ENCODE measurements at regions not wholly inside any gene's neighbourhood (a gene's known extent, or its start where the extent isn't known, plus 50 kb on each side); places are given as distances from the start of the nearest gene placed in this dataset.
"Not testable (repeated sequence)": the region's sequence is repeated elsewhere in the genome, so short reads cannot be mapped to it uniquely, and the experiment has no call there.

GRCh38 chr3:74415731-74416130 is 198.7 kb downstream of the CNTN3 start:
- no peak for DNase-seq

DNA sequence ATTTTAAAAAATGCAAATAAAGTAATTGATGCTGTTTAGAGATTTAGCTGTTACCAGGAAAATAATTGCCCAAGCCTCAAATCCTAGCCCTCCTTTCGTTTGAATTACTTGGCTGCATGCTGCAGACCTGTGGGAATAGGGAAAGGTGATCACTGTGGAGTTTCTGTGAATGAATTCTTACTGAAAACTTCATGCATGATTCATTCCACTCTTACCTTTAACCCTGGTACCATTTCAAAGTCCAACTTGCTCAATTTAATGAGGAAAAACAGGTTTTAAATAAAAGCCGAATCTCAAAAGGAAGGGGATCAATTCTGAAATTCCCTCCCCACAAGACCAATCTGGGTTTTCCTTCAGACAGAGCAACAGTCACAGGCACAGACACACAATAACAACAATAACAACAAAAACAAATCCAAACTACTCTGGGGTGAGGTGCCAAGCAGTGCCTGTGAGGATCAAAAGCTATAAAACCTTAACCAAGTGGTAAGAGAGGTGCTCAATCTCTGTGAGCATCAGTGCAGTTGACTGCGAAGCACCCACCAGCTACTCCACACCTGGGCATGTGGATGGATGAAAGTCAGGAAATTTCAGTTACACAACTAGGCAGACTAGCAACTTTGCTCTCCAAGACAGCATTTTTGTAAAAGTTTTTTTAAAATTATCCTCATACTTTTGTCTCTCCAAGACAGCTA is 200.8 kb downstream of the CNTN3 start:
- DNase-seq, result no peak

DNA sequence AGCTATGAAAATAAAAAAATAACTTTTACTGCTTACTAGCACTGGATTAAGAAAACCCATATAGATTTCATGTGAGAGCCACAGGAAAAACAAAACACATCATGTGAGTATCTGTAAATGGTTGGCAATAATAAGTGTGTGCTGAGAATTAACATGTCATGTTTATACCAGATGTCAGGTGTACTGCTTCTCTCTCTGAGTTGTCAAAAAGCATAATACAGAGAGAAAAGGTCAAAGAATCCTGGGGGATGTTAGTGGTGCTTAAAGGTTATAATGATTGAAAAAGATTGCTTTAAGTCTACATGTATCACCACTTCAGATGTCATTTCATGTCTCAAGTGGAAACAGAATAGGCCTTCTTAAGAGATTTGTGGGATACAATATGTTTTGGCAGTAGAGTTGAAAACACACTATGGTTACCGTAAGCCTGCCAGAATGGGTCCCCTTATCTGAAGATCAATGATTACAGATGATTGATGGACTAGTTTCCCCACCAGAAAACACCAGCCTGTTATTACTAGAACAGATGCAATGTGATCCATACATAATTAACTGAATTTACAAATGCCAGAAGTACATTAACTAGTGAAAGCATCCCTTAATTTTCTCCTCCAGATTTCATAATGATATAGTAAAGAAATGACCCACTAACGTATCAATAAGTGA is 204.1 kb downstream of the CNTN3 start:
- no peak for DNase-seq

DNA sequence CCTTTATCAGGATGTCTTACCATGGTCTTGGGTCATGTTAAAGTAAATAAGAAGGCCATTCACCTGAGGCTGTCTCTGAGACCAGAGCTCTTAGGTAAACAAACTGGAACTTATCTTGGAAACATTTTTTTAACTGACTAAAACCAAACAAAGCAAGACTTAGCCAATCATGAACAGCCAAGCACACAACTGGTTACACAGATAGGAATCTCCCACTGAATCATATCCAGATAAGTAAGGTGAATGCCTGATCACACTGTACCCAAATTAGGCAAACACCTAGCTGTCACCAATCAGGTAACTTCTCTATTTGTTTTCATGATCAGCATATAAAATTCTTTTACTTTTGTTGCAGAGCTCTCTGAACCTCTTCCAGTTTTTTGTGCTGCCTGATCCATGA is 205.4 kb downstream of the CNTN3 start:
- DNase-seq, result no peak

- no peak for DNase-seq
Measured at GRCh38 chr3:74403307-74403706, 211.2 kb downstream of the CNTN3 start.

- DNase-seq, result no peak
Measured at GRCh38 chr3:74402821-74403220, 211.6 kb downstream of the CNTN3 start.

DNA sequence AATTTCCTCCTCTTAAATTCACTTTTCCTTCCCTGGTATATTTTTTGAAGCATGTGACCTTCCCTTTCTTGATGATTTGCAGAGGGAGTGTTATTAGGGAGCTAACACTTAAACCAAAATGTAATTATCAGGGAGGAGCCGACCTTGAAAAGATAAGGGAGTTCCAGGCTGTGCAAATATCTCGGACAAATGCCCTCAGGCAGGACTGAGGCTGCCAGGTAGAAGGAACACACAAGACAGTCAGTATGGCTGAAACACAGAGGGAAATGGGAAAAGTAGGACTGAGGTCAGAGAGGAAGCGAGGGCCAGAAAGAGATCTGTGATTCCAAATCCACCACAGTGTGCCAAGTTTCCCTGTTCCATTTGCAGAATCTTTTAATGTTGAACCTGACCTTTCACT is 221.0 kb downstream of the CNTN3 start:
- no peak for DNase-seq

DNA sequence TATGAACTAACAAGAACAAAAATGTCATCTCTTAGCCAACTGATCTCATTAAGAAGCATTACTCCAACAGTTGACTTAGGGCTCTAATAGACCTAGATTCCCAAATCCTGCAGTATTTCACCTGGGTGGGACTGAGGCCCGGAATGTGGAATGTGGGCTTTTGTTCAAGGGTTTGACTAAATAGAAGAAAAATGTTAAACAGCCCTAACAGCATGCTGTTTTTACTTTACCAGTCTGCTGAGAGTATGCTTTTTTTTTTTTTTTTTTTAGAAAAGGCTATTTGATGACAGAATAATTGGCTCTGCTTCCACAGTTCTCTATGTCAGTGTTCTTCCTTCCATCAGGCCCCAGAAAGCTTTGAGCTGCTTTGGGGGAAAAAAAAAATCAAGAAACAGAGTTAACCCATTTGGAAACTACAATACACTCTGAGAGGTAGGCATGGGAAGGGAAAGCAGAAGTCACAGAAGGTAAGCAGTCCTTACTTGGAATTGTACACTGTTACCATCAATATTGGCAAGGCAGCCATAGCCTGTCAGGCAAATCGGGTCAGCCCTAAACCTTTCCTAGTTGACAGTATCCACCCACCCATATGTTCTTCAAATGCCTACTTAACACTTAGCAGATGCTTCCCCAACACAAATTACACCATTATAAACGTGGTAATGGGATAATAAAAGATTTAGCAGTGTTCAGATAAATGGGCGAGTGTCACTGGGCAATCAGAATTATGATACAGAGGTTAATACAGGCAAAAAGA is 224.2 kb downstream of the CNTN3 start:
- DNase-seq, result no peak

DNA sequence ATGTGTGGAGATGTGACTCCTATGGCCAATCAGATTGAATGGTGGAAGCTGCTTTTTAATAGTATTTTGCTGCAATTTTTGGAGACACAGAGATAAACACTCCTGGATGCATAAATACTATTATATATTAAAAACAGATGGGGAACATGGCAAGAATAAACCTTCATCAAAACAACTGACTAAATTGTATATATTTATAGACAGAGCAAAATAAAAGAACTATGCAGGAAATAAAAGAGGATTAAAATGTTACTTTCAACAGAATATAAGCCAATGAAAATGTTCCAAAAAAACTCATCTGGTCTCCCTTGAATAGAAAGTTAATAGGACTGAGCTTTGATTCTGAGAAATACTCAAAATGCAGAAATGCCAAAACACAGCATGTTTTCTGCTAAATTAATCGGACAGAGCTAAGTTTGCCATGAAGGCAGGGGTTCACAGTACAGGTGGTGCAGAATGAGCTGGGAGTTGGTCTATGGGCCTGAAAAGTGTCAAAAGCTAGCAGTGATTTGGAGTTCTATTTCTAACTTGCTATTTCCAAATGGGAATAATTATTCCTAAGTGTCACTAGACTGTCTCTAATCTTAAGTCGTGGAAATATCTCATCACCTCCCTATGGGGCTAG is 227.2 kb downstream of the CNTN3 start:
- no peak for DNase-seq

- DNase-seq, result no peak
Measured at GRCh38 chr3:74384159-74384558, 230.3 kb downstream of the CNTN3 start.

- DNase-seq, result no peak
Measured at GRCh38 chr3:74377669-74378068, 236.8 kb downstream of the CNTN3 start.

DNA sequence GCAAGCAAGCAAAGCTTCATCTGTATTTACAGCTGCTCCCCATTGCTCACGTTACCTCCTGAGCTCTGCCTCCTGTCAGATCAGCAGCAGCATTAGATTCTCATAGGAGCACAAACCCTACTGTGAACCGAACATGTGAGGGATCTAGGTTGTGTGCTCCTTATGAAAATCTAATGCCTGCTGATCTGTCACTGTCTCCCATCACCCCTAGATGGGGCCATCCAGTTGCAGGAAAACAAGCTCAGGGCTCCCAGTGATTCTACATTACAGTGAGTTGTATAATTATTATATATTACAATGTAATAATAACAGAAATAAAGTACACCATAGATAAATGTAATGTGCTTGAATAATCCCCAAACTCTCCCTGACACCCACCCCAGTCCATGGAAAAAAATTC is 238.1 kb downstream of the CNTN3 start:
- not testable (repeated sequence) for DNase-seq

- DNase-seq, result no peak
Measured at GRCh38 chr3:74375653-74376052, 238.8 kb downstream of the CNTN3 start.

- no peak for DNase-seq
Measured at GRCh38 chr3:74372743-74373142, 241.7 kb downstream of the CNTN3 start.

GRCh38 chr3:74370342-74370741 is 244.1 kb downstream of the CNTN3 start:
- no peak for DNase-seq

DNA sequence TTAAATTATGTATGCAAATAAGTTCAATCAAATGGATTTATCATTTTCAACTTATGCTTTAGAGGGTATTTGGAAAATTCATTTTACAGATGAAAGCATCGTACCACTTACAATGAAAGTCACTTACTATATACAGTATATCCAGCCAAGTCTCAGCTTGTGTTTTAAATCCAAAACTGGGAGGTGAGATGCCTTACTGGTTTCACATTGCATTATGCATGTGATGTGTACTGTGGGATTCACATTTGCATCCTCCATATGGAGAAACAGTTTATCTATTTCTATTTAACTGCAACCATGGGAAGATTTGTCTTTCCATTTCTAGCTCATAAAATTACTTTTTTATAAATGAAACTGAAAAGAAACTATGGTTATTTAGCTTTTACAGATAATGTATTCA is 248.1 kb downstream of the CNTN3 start:
- DNase-seq, result no peak

DNA sequence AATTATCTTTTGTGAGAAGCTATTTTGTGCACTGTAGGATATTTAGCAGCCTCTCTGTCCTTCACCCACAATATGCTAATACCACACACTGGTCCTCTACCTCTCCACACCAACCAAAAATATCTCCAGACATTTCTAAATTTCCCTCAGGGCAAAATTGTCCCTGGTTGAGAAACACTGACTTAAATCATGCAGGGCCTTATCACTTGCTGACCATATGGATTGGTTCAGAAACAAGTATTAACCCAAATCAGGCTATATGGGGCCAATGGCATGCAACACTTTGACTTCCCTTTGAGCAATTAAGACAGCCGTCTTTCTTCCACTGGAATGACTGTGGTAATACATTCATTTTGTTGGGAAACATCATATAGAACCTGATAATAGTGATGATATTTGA is 251.1 kb downstream of the CNTN3 start:
- DNase-seq, result no peak

- no peak for DNase-seq
Measured at GRCh38 chr3:74360406-74360805, 254.1 kb downstream of the CNTN3 start.

GRCh38 chr3:74357881-74358280 is 256.6 kb downstream of the CNTN3 start:
- no peak for DNase-seq

DNA sequence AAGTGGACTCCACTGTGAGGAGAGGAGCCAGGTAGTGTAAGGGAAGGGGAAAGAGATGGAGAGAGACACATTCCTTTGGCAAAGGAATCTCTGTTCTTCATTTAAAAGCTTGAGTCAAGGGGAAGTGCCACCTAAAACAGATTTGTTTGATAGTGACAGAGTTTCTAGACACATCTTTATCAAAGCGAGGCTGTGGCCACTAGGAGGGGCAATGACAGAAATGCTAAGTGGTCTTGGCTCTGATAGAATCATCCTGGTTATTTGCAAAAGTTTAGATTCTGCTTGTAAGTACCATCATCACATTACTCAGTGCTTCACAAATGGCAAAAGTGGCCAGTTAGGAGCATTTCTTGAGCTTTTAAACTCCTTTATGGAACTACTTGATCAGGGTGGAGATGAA is 261.4 kb downstream of the CNTN3 start:
- no peak for DNase-seq

- no peak for DNase-seq
Measured at GRCh38 chr3:74352166-74352565, 262.3 kb downstream of the CNTN3 start.

GRCh38 chr3:74351213-74351612 is 263.2 kb downstream of the CNTN3 start:
- DNase-seq, result no peak

DNA sequence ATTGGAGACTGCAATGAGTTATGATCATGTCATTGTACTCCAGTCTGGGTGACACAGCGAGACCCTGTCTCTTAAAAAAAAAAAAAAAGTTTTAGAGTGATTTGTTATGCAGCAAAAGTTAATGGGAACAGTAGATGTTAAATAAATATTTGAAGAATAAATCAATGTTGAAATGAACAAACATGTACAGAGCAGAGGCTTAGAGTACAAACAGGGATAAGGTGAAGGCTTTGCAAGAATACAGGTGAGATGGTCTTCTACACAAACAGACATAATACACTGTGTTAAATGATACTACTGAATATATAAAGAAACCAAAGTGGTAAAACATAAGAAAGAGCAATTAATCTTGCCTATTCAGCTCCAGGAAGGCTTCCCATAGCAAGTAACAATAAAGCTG is 265.4 kb downstream of the CNTN3 start:
- DNase-seq, result no peak
